ENCODE measurements at regions not wholly inside any gene's neighbourhood (a gene's known extent, or its start where the extent isn't known, plus 50 kb on each side); places are given as distances from the start of the nearest gene placed in this dataset.

DNA sequence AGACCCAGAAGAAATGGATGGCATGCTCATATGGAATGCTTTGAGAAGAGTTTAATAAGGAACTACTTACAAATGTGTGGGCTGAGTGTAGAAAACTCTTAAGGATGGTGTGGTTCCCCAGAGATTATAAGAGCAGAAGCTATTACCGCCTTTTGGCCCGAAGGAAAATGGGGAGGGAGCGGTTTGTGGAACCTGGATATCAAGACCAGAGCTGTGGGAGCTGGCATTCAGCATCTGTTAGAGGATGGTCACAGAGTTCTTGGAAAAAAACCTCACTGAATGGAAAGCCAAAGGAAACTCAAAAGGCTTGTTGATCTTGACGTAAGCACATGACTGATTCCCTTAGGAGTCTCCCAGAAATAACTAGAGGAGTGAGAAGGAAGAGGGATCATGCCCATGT is 151.0 kb downstream of the PJA2 start:
- TF ChIP-seq, protein P1, sequence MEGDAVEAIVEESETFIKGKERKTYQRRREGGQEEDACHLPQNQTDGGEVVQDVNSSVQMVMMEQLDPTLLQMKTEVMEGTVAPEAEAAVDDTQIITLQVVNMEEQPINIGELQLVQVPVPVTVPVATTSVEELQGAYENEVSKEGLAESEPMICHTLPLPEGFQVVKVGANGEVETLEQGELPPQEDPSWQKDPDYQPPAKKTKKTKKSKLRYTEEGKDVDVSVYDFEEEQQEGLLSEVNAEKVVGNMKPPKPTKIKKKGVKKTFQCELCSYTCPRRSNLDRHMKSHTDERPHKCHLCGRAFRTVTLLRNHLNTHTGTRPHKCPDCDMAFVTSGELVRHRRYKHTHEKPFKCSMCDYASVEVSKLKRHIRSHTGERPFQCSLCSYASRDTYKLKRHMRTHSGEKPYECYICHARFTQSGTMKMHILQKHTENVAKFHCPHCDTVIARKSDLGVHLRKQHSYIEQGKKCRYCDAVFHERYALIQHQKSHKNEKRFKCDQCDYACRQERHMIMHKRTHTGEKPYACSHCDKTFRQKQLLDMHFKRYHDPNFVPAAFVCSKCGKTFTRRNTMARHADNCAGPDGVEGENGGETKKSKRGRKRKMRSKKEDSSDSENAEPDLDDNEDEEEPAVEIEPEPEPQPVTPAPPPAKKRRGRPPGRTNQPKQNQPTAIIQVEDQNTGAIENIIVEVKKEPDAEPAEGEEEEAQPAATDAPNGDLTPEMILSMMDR (conservative IDR thresholded peaks at IDR 0.05; ENCODE audit: low read depth, low read length) = no peak
- no peak for TF ChIP-seq EZH2 (IDR thresholded peaks at IDR 0.05; ENCODE audit: borderline replicate concordance, low read depth, low read length, poor library complexity, severe bottlenecking)

Measured in A673 (cell line).